ENCODE measurements at regions not wholly inside any gene's neighbourhood (a gene's known extent, or its start where the extent isn't known, plus 50 kb on each side); places are given as distances from the start of the nearest gene placed in this dataset.

GRCh38 chr2:129302106-129302505 is 677.4 kb upstream of the RAB6C start:
- Histone ChIP-seq H3K36me3 (ENCODE audit: insufficient read depth, low read length) (no peaks in the 10 kb centered on the region), H3K4me1 (ENCODE audit: insufficient read depth, low read length) (no peaks in the 10 kb centered on the region), H3K27me3 (ENCODE audit: insufficient read depth, low read length) (no peaks in the 10 kb centered on the region), H3K9me3 (ENCODE audit: low read length) (no peaks in the 10 kb centered on the region), H2AFZ (ENCODE audit: low read depth, low read length) (no peak overlapping the region), H3K4me3 (ENCODE audit: low read length) (no peak overlapping the region)

GRCh38 chr2:129302561-129303183 is 676.8 kb upstream of the RAB6C start:
- no peaks in the 10 kb centered on the region for H3K27me3 ChIP-seq (ENCODE audit: insufficient read depth, low read length)
- H3K9me3 ChIP-seq (ENCODE audit: low read length), result no peaks in the 10 kb centered on the region
- no peaks in the 10 kb centered on the region for H3K4me1 ChIP-seq (ENCODE audit: insufficient read depth, low read length)
- H3K36me3 ChIP-seq (ENCODE audit: insufficient read depth, low read length), result no peaks in the 10 kb centered on the region
- H2AFZ ChIP-seq (ENCODE audit: low read depth, low read length), result no peak overlapping the region
- no peak overlapping the region for H3K4me3 ChIP-seq (ENCODE audit: low read length)

GRCh38 chr2:129314120-129314519 is 665.3 kb upstream of the RAB6C start:
- Histone ChIP-seq H3K36me3 (ENCODE audit: insufficient read depth, low read length) (no peaks in the 10 kb centered on the region), H2AFZ (ENCODE audit: low read depth, low read length) (no peak overlapping the region), H3K9me3 (ENCODE audit: low read length) (no peaks in the 10 kb centered on the region), H3K4me3 (ENCODE audit: low read length) (no peak overlapping the region), H3K4me1 (ENCODE audit: insufficient read depth, low read length) (no peaks in the 10 kb centered on the region), H3K27me3 (ENCODE audit: insufficient read depth, low read length) (no peaks in the 10 kb centered on the region)

- H3K4me3 ChIP-seq (ENCODE audit: low read length), result no peak overlapping the region
Observed at GRCh38 chr2:129318581-129319421, 660.7 kb upstream of the RAB6C start.

GRCh38 chr2:129319422-129319717 is 660.1 kb upstream of the RAB6C start:
- Histone ChIP-seq H2AFZ (ENCODE audit: low read depth, low read length) (no peak overlapping the region), H3K27me3 (ENCODE audit: insufficient read depth, low read length) (no peaks in the 10 kb centered on the region), H3K4me1 (ENCODE audit: insufficient read depth, low read length) (no peaks in the 10 kb centered on the region)

More at GRCh38 chr2:129318581-129319421, 660.7 kb upstream of the RAB6C start:
- H3K27me3 ChIP-seq (ENCODE audit: insufficient read depth, low read length), result no peaks in the 10 kb centered on the region
- H3K36me3 ChIP-seq (ENCODE audit: insufficient read depth, low read length), result no peaks in the 10 kb centered on the region
- no peaks in the 10 kb centered on the region for H3K4me1 ChIP-seq (ENCODE audit: insufficient read depth, low read length)
- H2AFZ ChIP-seq (ENCODE audit: low read depth, low read length), result no peak overlapping the region
- H3K9me3 ChIP-seq (ENCODE audit: low read length), result no peaks in the 10 kb centered on the region

GRCh38 chr2:129320288-129320687 is 659.2 kb upstream of the RAB6C start:
- Histone ChIP-seq H3K4me1 (ENCODE audit: insufficient read depth, low read length) (no peaks in the 10 kb centered on the region), H3K9me3 (ENCODE audit: low read length) (no peaks in the 10 kb centered on the region), H2AFZ (ENCODE audit: low read depth, low read length) (no peak overlapping the region), H3K27me3 (ENCODE audit: insufficient read depth, low read length) (no peaks in the 10 kb centered on the region), H3K36me3 (ENCODE audit: insufficient read depth, low read length) (no peaks in the 10 kb centered on the region), H3K4me3 (ENCODE audit: low read length) (no peak overlapping the region)

More at GRCh38 chr2:129319422-129319717, 660.1 kb upstream of the RAB6C start:
- H3K36me3 ChIP-seq (ENCODE audit: insufficient read depth, low read length), result no peaks in the 10 kb centered on the region
- H3K4me3 ChIP-seq (ENCODE audit: low read length), result no peak overlapping the region
- H3K9me3 ChIP-seq (ENCODE audit: low read length), result no peaks in the 10 kb centered on the region

GRCh38 chr2:129324349-129324748 is 655.1 kb upstream of the RAB6C start:
- Histone ChIP-seq H2AFZ (ENCODE audit: low read depth, low read length) (no peak overlapping the region), H3K36me3 (ENCODE audit: insufficient read depth, low read length) (no peaks in the 10 kb centered on the region), H3K27me3 (ENCODE audit: insufficient read depth, low read length) (no peaks in the 10 kb centered on the region), H3K4me1 (ENCODE audit: insufficient read depth, low read length) (no peaks in the 10 kb centered on the region), H3K9me3 (ENCODE audit: low read length) (no peaks in the 10 kb centered on the region), H3K4me3 (ENCODE audit: low read length) (no peak overlapping the region)

- Histone ChIP-seq H3K4me1 (ENCODE audit: insufficient read depth, low read length) (no peaks in the 10 kb centered on the region), H3K27me3 (ENCODE audit: insufficient read depth, low read length) (no peaks in the 10 kb centered on the region), H3K4me3 (ENCODE audit: low read length) (no peak overlapping the region), H3K36me3 (ENCODE audit: insufficient read depth, low read length) (no peaks in the 10 kb centered on the region), H2AFZ (ENCODE audit: low read depth, low read length) (no peak overlapping the region), H3K9me3 (ENCODE audit: low read length) (no peaks in the 10 kb centered on the region)
Observed at GRCh38 chr2:129325151-129325550, 654.3 kb upstream of the RAB6C start.

GRCh38 chr2:129329574-129329973 is 649.9 kb upstream of the RAB6C start:
- no peaks in the 10 kb centered on the region for H3K9me3 ChIP-seq (ENCODE audit: low read length)
- H3K4me1 ChIP-seq (ENCODE audit: insufficient read depth, low read length), result no peaks in the 10 kb centered on the region
- H3K4me3 ChIP-seq (ENCODE audit: low read length), result no peak overlapping the region
- H2AFZ ChIP-seq (ENCODE audit: low read depth, low read length), result no peak overlapping the region
- no peaks in the 10 kb centered on the region for H3K36me3 ChIP-seq (ENCODE audit: insufficient read depth, low read length)
- H3K27me3 ChIP-seq (ENCODE audit: insufficient read depth, low read length), result no peaks in the 10 kb centered on the region

- no peaks in the 10 kb centered on the region for H3K27me3 ChIP-seq (ENCODE audit: insufficient read depth, low read length)
Observed at GRCh38 chr2:129330504-129330903, 649.0 kb upstream of the RAB6C start.

GRCh38 chr2:129331638-129332037 is 647.8 kb upstream of the RAB6C start:
- no peaks in the 10 kb centered on the region for H3K36me3 ChIP-seq (ENCODE audit: insufficient read depth, low read length)
- no peaks in the 10 kb centered on the region for H3K27me3 ChIP-seq (ENCODE audit: insufficient read depth, low read length)
- H2AFZ ChIP-seq (ENCODE audit: low read depth, low read length), result no peak overlapping the region
- no peaks in the 10 kb centered on the region for H3K9me3 ChIP-seq (ENCODE audit: low read length)
- H3K4me1 ChIP-seq (ENCODE audit: insufficient read depth, low read length), result no peaks in the 10 kb centered on the region
- no peak overlapping the region for H3K4me3 ChIP-seq (ENCODE audit: low read length)

More at GRCh38 chr2:129330504-129330903, 649.0 kb upstream of the RAB6C start:
- no peaks in the 10 kb centered on the region for H3K4me1 ChIP-seq (ENCODE audit: insufficient read depth, low read length)
- H3K36me3 ChIP-seq (ENCODE audit: insufficient read depth, low read length), result no peaks in the 10 kb centered on the region
- H3K4me3 ChIP-seq (ENCODE audit: low read length), result no peak overlapping the region
- no peaks in the 10 kb centered on the region for H3K9me3 ChIP-seq (ENCODE audit: low read length)
- H2AFZ ChIP-seq (ENCODE audit: low read depth, low read length), result no peak overlapping the region

GRCh38 chr2:129334128-129334527 is 645.3 kb upstream of the RAB6C start:
- Histone ChIP-seq H2AFZ (ENCODE audit: low read depth, low read length) (no peak overlapping the region), H3K4me3 (ENCODE audit: low read length) (no peak overlapping the region), H3K9me3 (ENCODE audit: low read length) (no peaks in the 10 kb centered on the region)

GRCh38 chr2:129334696-129335410 is 644.6 kb upstream of the RAB6C start:
- H3K36me3 ChIP-seq (ENCODE audit: insufficient read depth, low read length), result no peaks in the 10 kb centered on the region
- no peaks in the 10 kb centered on the region for H3K27me3 ChIP-seq (ENCODE audit: insufficient read depth, low read length)
- no peaks in the 10 kb centered on the region for H3K9me3 ChIP-seq (ENCODE audit: low read length)
- no peak overlapping the region for H2AFZ ChIP-seq (ENCODE audit: low read depth, low read length)
- no peak overlapping the region for H3K4me3 ChIP-seq (ENCODE audit: low read length)
- no peaks in the 10 kb centered on the region for H3K4me1 ChIP-seq (ENCODE audit: insufficient read depth, low read length)

More at GRCh38 chr2:129334128-129334527, 645.3 kb upstream of the RAB6C start:
- H3K27me3 ChIP-seq (ENCODE audit: insufficient read depth, low read length), result no peaks in the 10 kb centered on the region
- no peaks in the 10 kb centered on the region for H3K4me1 ChIP-seq (ENCODE audit: insufficient read depth, low read length)
- no peaks in the 10 kb centered on the region for H3K36me3 ChIP-seq (ENCODE audit: insufficient read depth, low read length)
